ENCODE measurements at regions not wholly inside any gene's neighbourhood (a gene's known extent, or its start where the extent isn't known, plus 50 kb on each side); places are given as distances from the start of the nearest gene placed in this dataset.

DNA sequence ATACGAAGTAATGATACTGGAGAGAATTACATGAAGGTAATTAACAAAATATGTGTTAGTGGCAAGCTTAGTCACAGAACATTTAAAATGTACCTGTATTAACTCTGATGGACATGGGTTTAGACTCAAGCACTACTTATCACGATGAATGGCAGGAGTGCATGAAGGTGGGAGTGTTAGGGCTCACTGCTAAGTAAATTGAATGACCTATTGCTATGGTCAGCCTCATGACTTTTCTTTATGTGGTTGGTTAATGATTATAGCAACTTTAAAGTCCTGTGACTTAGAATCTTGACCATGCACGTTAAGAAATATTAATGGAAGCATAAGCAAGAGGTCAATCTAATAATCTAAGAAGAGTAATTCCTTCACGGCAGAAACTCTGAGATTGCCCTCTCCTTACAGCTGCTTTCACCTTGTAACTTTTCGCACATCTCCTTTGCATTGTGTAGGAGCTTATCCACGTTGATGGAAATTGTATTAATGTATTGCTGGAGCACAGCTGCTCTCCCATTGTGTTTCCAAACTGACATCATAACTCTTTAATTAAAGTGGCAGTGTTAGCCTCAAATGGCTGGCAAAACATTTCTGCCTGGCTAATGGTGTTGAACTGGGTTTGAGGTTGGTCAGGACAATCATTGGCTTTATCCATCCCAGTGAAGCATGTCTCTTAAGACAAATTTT, 114.5 kb downstream of the RXFP2 start:
- no peak for DNase-seq

DNA sequence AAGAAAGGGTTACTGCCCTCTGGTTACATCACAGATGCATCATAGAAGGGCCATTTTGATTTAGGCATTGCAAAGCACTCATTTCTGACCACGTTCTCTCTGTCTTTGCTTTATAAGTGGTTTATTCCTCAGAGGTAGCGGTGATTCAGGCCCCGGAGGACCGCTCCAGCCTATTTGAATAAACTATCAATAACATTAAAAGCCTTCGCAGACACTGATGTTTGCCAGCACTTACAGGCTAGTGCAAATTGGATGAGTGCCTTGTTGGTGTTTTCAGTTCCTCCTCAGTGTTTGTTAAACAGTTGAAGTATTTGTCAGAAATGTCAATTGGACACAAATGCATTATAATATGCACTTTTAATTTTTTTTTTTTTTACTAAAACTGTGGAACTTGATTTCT, 120.2 kb downstream of the RXFP2 start:
- DNase-seq: no peak

DNA sequence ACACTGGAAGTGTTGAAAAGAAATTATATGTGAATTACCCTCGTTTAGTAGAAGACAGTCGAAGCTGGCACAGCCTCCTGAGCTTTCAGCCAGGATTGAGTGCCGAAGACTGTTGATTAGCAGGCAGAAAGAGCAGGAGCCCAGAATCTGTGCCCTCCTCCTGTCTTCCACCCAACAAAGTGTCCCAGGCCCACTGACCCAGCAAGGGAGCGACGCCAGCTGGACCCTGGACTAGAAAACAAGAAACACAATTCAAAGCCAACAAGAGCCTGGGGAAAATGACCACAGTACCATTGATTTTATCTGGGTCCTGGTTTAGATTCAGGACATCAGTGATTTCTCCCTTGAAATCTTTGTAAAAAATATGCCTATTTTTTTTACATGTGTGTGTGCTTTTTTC, 120.7 kb downstream of the RXFP2 start:
- no peak for DNase-seq

DNA sequence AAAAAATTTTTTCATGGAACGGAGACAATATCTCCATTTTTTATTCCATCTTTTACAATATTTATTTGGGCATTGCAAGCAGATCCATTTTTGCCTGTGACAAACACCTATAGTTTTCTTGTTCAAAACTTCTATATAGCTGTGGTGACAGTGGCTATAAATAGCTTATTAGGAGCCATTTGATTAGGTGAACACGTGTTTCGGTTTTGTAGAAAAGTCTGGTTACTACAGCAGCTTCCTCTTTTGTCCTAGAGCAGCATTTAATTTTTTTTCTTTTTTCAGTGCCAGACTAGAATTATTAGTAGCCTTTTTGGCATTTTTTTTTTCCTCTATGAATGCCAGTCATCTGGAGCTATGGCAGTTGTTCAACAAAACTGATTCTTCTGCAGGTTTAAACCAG, 123.5 kb downstream of the RXFP2 start:
- DNase-seq: no peak

DNA sequence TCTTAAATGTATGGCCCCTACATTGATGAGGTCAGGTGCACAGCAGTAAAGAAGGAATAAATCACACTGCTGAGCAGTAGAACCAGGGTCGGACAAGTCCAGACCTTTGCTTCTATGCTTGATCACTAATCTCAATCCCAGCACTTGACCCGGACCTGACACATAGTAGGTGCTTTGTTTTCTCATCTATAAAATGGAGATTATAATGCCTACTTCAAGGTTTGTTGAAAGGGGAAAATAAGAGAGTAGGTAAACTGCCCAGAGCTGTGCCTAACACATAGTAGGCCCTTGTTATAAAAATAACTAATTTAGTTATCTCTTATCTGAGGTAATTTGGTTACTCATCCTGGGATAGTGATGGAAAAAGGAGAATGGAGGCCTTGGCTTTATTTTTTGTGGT, 125.0 kb downstream of the RXFP2 start:
- DNase-seq: no peak

DNA sequence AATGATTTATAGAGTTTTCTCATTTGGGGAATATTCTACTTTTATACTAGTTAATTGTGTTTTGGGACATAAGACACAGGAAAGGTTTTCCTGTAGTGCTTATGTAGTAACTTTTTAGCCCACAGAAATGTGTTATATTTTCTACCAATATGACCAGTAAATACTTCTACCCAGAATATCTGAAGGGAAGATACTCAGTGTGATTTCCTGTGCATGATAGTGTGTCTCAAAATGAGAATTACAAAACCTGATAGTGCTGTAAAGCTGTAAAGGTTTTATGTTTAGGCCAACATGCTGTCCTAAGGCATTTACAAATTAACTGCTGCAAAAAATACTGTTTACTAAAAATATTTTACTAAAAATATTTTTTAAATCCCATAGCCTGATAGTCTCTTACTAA, 126.8 kb downstream of the RXFP2 start:
- no peak for DNase-seq

DNA sequence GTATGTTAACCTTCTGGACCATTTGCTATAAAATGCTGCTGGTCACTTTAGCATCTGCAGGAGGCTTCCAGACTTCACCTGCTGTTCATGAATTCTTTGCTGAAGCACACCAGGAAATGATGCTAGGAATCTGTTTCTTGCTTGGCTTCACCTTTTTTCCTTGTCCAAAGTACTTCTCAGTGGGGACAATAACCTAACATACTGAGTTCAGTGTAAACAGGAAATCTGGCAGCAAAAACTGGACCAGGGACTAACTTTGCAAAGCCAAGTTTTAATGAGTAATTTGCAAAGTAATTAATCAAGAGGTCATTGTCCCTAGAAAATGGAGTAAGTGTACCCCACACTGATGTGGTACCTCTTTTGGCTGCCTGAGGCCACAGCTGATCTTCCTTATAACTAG, 128.4 kb downstream of the RXFP2 start:
- no peak for DNase-seq

DNA sequence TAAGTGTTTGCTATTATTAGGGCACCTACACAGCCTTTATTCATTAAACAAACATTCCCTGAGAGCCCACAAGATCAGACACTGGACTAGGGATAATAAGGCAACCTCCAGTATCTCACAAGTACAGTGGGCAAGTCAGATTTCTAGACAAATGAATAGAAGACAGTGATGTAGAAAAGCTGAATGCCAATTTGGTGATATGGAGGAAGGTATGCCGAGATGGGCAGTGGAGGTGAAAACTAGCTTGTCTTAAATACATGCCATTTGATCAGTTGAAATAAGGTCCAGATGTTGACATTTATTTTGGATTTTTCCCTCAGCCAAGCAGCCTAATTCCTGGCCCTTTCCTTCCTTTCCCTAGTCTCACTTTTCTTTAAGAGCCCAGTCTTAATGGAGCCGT, 130.3 kb downstream of the RXFP2 start:
- DNase-seq: no peak

DNA sequence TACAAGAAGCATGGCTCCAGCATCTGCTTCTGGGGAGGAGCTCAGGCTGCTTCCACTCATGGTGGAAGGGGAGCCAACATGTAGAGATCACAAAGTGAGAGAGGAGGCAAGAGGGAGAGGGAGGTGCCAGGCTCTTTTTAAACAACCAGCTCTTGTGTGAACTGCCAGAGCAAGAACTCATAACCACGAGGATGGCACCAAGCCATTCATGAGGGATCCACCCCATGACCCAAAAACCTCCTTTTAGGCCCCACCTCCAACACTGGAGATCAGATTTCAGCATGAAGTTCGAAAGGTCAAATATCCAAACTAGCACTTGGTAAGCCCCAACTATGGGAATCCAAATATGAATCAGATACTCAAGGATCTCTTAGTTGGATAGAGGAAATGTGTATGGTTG, 131.2 kb downstream of the RXFP2 start:
- no peak for DNase-seq

DNA sequence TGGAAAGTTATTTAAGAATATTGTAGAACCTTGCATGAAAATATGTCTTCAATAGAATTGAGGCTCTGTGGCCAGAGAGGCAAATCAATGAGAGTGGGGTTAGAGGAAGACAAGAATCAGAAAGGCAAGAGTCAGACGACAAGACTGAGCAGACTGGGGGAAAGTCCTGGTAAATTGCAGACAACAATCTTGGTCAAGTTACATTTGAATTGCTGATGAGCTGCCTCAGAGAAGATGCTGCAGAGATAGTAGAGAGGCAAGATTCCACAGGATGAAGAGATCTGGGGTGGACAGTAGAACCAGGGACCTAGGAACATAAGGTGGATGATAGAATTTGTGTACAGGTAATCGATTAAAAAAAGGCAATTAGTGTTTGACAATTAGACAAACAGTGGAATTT, 133.8 kb downstream of the RXFP2 start:
- DNase-seq: no peak

DNA sequence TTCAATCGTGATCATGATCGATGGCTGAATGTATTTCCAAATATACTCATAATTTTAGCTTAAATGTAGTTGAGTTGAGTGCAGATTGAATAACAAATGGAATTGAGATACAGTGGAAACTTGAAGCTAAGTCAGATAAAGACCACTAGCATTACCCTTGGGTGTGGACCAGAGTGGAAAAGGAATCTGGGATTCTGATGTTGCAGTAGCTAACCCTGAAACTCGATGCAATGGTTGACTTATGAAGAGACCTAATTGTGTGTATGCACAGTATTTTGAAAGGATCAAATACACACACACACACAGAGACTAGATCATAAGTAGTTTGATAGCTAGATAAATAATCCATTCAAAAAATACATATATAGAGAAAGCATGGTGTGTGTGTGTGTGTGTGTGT, 135.8 kb downstream of the RXFP2 start:
- no peak for DNase-seq

DNA sequence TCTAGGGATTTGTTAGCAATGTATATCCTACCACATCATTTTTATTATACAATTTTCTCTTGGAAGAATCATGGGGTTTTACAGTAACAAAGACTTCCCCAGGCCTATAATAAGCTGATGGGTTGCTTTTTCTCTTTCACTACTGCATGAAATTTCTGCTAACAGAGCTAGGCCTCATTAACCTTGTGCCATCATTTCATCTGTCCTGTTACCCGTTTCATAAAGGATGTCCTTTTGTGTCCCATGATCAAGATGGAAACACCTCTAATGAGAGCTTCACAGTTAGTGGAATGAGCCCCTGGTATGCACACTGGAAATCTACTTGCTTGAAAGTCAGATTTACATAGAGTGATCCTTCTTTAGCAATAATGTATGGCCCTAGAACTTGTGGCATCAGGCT, 138.7 kb downstream of the RXFP2 start:
- no peak for DNase-seq

DNA sequence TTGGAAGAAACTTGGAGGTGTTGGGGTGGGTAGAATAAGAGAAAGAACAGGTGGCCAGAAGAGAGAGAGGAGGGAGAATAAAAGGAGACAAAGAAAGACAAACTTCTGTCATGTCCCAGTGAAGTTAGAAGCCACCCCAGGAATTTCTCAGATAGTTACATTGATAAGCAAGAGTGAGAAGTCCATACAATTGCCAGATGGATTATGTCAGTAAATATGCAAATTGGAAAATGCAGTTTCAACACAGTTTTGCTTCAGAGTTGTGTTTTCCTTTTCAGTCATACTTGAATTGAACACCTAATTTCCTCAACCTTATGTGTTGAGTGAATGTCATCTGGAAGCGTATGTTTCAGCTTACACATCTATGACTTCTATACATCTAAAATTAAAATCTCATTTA, 139.2 kb downstream of the RXFP2 start:
- no peak for DNase-seq

DNA sequence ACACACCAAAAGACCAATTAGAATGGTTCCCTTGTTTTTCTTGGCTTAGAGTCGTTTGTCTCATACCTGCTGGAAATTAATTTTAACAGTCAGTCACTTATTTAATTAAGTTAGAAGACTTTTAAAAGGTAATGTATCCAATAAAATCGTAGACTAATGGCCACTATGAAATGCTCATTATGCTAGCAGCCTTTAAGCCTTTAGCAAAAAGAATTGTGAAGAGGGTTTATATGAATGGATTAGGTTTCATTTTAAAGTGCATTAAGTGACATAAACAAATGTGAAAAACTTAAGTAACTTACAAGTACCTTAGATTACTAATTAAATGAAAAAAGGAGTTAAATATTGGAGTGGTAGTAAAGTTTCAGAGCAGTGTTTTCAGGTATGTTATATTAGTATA, 139.6 kb downstream of the RXFP2 start:
- DNase-seq: no peak

DNA sequence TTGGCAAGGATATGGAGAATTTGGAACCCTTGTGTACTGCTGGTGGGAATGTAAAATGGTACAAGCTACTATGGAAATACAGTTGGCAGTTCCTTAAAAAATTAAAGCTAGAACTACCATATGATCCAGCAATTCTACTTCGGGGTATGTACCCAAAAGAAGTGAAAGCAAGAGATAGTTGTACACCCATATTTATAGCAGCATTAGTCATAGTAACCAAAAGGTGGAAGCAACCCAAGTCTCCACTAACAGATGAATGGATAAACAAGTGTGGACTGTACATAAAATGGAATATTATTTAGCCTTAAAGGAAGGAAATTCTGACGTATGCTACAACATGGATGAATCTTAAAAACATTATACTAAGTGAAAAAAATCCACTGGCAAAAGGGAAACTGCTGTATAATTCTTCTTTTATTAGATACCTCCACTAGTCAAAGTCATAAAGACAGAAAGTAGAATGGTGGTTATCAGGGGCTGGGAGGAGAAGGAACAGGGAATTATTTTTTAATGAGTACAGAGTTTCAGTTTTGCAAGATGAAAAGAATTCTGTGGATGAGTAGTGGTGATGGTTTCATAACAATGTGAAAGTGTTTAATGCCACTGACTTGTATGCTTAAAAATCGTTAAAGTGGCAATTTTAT, 141.6 kb downstream of the RXFP2 start:
- no peak for DNase-seq

DNA sequence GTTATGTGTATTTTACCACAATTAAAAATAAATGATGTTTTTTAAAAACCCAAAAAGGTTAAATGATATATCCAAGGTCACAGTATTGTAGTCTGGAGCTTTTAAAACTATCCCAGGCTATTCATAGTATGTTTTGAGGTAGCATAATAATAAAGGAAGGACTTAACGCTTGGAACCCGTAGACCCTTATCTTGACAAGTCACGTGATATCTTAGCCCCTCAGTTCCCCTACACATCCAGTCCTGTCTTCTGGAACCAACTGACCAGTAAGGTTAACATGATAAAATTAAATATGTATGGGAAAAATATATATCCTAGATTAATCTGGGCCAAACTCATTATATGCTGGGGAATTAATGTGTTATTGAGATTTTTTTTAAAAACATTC, 142.2 kb downstream of the RXFP2 start:
- DNase-seq: no peak

DNA sequence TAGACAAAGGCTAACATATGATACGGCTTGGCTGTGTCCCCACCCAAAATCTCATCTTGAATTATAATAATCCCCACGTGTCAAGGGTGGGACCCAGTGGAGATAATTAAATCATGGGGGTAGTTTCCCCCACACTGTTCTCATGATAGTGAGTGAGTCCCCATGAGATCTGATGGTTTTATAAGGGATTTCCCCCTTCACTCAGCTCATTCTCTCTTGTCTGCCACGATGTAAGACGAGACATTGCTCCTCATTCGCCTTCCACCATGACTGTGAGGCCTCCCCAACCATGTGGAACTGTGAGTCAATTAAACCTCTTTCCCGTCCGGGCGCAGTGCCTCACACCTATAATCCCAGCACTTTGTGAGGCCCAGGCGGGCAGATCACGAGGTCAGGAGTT, 143.5 kb downstream of the RXFP2 start:
- DNase-seq: no peak

DNA sequence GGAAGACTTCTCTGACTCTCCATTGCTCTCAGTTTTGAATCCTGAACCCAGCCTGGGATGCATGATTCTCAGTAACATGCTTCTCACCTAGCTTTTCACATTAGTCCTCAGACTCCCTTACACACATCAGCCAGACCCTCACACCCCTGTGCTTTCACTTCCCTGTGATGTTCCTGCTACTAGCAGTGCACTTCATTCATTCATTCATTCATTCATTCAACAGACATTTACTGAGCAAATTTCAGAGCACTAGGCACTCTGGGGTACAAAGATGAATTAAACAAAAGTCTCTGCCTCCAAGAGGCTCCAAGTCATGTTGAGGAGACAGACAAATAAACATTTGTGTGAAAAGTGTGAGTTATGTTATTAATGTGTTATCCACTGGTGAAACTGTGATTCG, 145.2 kb downstream of the RXFP2 start:
- DNase-seq: no peak

DNA sequence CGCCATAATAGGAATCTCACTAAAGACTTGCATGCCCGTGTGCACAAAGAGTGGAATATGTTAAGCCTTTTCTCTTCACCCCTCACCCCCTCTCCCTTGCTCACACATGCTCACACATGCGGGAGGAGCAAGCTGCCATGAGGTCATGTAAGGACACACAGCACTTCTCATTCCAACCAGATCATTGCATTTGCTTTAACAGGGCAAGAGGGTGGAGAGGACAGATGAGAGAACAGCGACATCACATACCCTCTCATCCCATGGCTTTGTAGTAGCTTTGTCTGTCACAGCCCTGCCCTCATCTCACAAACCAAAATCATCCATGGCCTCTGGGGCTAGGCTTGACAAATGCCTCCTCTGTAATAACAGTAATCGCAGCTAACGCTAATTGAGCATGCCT, 145.6 kb upstream of the FRY start:
- DNase-seq: no peak

DNA sequence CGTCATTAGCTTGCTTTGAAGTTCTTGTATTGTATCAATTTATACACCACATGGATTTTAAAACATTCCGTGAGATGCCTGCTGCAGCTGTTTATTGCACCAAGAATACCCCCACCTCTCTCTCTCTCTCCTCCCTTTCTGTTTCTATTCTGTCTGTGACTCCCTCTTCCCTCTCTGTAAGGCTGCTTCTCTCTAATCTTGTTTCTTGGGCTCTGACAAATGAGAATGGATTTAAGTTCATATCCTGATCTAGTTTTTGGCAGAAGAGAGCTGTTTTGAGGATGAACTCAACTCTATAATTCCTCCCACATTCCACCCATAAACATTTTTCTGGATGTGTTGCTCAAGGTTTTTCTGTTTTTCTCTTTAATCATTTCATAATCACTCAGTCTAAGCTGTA, 144.3 kb upstream of the FRY start:
- no peak for DNase-seq

DNA sequence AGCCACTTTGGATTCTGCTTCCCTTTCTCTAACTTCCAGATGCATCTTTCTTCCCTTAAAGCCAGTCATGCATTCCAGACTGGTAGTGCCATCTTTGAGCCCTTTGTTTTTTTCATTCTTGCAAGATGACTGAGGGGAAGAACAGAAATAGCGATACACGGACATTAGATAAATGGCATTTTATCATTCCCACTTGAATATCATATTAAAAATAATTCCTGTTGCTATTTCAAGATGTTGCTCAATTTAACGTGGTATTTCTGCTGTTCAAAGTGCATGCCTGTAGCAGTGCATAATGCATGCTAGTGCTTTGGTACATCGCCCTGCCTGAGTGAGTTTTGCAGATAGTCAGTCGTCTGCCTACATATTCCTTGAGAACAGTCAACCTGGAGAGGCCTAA, 140.6 kb upstream of the FRY start:
- DNase-seq: no peak

DNA sequence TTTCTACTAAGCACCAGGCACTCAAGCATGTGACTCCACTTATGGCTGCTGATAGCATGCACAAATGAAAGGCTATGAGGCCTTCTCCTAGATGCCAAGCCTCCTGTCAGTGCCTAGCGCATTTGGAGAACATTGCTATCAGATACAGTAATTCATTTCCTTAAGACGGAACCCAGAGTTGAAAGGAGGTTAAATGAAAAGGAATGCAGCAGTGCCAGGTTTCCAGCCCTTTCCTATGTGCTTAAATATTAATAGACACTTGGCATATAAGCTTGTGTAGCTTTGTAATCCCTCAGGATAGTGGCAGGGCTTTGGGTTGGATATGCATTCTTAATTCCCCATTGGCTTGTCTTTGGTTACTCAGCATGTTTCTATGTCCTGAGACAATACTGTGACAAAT, 140.1 kb upstream of the FRY start:
- no peak for DNase-seq

DNA sequence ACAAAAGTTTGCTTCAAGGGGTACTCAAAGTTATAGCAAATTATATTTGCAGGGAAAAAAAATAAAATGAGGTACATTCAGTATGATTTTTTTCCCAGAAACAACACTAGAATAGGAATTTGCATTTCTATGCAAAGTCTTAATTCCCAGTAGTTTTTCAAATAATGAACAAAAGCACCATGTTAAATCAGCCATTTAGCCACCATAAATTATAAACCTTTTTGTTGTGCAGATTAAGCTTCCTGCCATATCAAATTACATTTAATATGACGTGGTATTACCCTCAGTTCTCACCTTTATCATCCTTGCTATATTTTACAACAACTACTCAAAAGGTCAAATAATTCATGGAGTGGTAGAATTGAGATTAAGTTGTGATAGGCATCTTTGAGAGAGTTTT, 136.6 kb upstream of the FRY start:
- no peak for DNase-seq

DNA sequence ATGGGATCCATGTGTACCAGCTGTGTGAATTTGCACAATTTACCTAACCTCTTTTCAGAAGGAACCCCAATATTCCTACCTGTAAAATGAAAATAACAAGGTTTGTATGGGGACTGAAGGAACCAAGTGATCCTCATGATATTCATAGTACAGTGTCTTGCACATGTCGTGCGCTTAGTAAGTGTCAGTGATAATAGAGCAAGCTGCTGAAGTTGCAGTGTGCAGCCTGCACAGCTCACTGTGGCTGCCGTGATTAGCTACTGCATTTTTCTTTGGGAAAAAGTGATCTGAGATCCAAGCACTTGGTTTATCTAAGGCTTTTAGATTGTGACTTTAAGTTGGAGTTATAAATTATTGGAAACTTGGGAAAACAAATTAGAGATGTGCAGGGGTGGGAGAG, 135.9 kb upstream of the FRY start:
- DNase-seq: no peak

DNA sequence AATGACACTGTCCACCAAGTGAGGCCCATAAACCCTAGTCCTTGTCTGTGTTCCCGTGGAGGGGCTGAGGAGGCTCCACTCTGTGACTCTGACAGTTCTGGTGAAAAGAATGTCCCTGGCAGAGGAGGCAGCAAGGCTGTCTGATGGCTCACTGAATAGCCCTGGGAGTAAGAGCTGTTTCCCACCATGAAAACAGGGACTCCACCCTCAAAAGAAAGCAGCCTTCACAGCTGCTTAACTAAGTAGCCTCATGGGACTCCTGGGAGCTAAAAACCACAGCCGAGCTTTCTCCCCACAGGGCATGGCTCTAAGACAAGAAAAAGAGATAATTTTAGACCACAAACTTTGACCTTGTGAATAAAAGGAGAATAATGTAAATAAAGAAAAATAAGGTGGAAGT, 135.1 kb upstream of the FRY start:
- no peak for DNase-seq

Measured in activated gamma-delta T cell treated with Interleukin-2 at 50 U/mL for 16 hours (primary cell).